HG03135 (cell line): ENCODE measurements at regions not wholly inside any gene's neighbourhood (a gene's known extent, or its start where the extent isn't known, plus 50 kb on each side); places are given as distances from the start of the nearest gene placed in this dataset.
"Not testable (repeated sequence)": the region's sequence is repeated elsewhere in the genome, so short reads cannot be mapped to it uniquely, and the experiment has no call there.

ENCODE experiments used
- ATAC-seq: cut with Tn5 transposase; IDR thresholded peaks from one replicate; pipeline ENCODE4 v1.9.1; 2021; ENCODE audit warnings: mild to moderate bottlenecking, moderate library complexity; ENCODE audit not compliant: unreplicated experiment

DNA sequence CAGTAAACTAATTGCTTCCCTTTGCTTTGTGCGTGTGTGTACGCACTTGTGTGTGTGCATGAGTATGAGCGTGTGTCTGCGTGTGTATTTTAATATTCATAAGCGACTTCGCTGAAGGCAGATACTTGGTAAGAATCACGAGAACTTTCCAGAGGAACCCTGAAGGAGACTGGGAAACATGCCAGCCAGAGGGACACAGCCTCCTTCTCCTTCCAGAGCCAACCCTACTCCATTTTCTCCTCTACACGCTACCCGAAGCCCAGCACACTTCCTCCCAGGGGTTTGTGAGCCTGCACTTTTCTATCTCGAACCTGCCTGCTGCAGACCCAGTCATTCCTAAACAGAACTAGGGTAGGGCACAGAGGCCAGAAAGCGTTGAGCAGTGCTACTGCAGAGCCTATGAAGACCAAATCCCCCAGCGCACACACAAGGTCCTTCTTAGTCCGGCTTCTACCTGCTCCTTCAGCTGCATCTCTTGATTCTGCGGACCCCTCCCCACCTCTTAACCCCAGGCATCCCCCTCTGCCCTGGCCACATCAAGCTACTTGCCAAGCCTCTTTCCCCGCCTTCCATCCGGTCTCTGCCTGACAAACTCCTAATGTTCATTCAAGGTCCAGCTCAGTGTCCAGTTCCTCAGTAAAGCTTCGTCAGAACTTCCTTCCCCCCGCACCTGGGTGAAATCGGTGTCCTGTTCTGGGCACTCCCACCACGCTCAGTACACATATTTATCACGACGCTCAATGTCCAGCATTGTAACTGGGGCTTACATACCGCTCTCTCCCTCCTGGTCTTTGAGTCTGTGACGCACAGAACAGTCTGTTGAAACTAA lies 191.8 kb downstream of the FAM43A start:
- no peak for ATAC-seq

DNA sequence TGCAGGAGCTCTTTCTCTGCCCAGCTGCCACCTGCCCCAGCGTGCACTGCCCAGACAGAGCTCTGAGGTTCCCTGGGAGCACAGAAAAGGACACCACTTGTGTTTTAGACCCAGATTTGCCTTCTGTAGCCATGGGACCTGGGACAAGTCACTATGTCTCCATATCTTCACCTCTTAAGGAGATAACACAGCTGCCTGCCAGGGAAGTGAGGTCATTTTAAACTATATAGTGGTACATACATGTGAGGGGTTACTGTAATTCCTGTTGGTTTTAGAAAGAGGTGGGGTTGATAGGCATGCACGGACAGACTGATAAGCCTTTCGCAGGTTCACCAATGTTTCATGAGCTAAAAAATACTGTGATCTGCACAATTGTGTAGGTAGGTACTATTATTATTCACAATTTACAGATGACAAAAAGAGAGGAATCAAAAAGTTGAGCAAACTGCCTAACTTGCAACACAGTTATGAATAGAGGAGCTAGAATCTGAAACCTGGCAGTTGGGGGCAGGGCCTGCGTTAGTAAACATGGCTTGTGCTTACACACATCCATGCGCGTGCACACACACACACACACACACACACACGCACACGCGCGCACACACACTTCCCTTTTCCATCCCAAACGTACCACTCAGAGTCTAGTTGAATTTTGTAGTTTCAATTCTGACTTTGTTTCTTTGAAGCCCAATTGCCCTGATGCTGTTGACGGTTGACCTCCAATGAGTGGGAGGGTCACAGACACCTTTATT lies 193.6 kb downstream of the FAM43A start:
- no peak for ATAC-seq

DNA sequence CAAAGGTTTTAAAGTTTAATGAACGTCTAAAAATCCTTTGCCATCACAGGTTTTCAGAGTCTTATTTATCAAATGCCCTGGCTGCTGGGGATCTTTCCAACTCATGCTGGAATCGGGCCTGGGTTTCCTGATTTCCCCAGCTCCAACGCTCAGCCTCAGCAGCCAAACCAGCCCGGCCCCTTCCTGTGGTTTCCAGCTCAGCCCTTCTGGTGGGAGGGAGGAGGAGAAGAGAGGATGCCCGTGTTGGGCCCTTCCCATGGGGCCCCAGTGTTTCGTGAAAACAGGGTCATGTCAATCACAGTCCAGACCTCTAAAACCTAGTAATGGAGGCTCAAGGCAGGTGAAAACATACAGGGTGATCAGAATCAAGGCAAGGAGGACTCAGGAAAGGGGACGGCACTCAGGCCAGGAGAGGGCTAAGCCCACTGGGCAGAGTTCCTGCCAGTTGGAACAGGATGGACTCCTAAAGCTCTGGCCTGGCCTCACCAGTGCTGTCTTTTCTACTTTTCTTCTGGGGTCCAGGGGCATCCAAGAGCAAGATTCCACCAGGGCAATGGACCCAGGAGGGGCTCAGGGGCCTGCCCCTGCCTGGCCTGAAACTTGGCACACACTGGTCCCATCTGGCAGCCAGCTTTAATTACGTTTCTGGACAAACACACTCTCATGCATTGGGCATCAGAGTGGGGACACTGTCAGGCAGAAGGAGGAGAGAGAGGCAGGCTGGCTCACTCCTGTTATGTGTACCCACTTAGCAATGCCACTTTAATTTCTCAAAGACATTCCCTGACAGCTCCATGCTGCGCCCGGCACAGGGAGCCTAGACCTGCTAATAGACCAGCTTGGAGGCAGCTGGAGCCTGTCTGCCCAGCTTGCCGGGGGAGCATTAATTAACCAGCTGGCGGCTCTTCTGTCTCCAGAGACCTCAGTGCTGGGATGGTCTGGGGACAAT lies 194.6 kb downstream of the FAM43A start:
- ATAC-seq: no peak

DNA sequence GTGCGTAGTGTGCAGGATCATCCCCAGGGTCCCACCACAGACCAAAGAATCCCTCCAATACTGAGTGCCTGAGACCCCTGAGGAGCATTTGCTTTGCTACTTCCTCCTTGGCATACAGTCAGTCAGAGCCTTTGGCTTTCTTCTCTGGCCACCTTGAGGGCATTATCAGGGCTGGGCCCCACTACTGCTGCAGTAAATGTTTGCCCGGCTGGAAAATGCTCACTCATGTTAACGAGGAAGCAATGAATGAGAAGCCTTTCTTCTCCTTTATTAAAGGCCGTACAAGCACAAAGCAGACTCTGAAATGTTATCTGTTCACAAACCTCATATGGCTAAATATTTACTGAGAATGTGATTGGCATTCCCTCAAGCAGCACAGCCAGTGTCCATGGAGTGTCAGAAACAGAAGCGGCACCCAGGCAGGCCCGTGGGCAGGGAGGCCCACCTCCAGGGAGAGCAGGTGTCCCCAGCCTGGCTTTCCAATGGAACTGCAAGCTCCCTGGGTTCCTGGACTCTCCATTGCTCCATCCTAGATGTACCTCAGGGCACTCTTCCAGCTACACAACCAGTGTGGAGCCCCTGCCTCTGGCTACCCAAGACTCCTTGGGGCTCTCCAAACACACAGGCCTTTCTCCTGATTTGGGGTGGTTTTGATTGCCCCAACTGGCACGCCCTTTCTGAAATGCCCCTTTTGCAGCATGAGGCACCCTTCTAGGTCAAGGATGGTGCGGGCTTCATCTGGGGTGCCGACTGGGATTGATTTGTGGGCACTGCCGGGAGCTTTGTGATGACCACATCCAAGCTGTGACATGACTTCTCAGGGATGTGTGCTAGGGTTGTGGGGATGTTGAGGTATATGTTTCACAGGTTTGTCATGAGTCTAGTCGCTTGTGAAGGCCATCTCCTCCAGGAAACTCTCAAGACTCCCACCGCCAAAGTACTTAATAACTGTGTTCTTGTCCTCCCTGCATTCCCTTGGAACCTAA lies 195.6 kb downstream of the FAM43A start:
- no peak for ATAC-seq

DNA sequence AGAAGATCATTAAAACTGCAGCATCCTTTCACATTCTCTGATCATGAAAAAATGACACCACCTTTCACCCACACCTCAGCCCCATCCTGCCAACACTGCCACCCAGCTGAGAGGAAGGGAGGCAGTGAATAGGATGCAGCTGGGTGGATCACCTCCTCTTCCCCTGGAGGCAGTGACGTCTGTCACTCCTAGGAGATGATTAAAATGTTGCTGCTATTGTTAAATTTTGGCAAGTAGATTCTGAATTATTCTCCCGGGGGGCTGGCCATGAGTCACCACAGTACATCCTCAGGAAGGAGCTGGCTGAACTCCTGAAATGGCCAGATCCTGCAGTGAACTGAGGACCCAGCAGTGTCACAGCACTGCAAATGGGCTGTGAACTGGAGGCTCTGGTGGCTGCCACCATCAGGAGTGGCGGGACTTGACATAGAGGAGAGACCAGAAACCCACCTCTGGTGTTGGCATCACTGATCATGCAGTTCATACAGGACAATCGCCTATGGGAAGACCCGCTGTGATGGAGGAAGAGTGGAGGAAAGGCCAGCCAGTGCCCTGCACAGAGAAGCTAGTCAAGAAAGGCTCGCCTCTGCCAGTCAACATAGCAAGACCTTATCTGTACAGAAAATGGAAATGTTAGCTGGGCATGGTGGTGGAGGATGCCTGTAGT lies 199.1 kb downstream of the FAM43A start:
- no peak for ATAC-seq

DNA sequence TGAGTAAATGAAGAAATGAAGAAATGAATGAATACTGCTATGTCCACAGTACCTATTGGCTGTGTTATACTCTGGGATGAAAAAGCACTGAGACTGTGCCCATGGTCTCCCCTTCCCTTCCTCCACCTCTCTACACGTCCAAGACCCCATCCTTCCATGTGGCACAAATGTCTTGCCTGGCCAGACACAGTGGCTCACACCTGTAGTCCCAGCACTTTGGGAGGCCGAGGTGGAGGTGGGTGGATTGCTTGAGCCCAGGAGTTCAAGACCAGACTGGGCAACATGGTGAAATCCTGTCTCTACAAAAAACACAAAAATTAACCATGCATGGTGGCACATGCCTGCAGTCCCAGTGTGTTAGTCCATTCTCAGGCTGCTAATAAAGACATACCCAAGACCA lies 200.1 kb downstream of the FAM43A start:
- ATAC-seq: no peak

DNA sequence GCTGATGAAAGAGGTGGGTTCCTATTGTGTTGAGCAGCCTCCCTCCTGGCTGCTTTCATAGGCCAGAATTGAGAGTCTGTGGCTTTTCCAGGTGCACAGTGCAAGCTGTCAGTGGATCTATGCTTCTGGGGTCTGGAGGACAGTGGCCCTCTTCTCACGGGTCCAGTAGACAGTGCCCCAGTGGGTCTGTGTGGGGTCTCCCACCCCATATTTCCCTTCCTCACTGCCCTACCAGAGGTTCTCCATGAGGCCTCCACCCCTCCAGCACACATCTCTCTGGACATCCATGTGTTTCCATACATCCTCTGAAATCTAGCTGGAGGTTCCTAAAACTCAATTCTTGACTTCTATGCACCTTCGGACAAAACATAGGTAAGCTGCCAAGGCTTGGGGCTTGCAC lies 201.2 kb downstream of the FAM43A start:
- no peak for ATAC-seq

DNA sequence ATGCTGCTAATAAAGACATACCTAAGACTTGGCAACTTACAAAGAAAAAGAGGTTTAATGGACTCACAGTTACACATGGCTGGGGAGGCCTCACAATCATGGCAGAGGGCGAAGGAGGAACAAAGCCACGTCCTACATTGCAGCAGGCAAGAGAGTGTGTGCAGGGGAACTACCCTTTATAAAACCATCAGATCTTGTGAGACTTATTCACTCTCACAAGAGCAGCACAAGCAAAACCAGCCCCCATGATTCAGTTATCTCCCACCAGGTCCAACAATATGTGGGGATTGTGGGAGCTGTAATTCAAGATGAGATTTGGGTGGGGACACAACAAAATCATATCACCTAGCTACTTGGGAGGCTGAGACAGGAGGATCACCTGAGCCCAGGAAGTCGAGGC lies 202.4 kb downstream of the FAM43A start:
- ATAC-seq: not testable (repeated sequence)

DNA sequence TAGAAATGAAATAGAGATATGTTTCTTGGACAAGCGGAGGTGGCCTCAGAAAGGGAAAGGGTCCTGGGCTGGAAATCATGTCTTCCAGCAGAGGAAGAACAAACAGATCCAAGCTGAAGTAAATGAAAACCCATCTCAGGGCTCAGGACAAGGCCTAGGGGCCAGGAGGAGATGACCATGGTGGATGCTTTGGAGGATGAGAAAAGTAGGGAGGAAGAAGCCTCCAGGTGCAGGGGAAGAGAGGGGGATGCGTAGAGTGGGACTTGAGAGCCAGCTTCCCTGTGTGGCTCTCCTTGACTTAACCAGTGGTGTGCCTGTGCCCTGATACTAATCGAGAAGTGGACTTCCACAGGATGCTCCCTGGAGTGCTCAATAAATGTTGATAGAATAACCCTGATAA lies 203.2 kb downstream of the FAM43A start:
- no peak for ATAC-seq

DNA sequence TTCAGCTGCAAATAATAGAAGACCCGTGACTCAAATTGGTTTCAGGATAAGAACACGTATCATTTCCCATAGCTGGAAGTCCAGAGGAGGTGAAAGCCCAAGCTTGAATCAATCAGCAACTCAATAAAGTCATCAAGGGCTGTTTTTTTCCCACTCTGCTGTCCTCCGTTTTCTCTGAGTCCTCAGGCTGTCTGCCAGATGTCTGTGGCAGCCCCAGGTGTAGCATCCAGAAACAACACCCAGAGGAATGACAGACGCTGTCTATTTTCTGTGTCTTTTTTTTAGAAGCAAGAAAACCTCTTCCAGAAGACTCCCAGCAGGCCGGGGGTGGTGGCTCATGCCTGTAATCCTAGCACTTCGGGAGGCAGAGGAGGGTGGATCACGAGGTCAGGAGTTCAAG lies 204.4 kb downstream of the FAM43A start:
- ATAC-seq: no peak

DNA sequence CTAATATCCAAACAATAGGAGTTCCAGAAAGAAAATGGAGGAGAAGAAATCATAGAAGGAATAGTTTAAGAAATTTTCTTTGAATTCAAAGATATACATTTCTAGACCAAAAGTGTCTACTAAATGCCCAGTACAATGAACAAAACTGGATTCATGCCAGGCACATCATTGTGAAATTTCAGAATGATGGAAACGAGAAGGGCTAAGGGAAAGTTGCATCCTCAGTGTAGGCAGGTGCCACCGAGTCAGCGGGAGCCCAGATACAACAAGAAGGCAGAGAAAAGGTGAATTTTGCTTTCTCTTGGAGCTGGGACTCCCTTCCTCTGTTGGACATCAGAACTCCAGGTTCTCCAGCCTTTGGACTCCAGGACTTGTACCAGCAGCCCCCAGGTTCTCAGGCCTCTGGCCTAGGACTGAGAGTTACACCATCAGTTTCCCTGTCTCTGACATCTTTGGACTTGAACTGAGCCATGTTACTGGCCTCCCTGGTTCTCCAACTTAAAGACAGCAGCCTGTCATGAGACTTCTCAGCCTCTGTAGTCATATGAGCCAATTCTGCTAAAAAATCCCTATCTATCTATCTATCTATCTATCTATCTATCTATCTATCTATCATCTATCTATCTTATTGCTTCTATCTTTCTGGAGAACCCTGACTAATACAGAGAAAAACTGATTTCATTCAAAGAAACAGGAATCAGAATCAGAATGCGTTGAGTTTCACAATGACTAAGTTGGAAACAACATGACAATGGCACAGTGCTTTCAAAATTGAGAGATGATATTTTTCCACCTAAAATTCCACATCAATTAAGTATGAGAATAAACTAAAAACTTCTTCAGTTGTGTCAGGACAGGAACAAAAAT lies 207.7 kb downstream of the FAM43A start:
- ATAC-seq: no peak

DNA sequence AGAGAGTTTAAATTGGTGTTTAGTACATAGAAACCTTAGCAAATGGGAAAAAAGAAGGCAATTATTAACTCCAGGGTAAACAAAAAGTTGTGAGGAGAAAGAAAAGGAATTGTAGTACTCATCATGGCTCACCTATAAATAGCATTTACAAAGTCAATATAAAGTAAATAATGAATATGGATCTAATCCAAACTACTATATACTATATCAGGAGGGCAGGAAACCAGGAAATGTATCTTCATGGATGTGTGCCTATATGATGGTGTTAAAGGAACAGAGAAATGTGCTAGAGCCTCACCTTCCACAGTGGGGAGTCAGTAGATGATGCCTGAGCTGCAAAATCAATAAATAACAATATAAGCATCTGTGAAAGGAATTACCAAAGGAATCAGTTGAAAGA lies 208.9 kb downstream of the FAM43A start:
- no peak for ATAC-seq

DNA sequence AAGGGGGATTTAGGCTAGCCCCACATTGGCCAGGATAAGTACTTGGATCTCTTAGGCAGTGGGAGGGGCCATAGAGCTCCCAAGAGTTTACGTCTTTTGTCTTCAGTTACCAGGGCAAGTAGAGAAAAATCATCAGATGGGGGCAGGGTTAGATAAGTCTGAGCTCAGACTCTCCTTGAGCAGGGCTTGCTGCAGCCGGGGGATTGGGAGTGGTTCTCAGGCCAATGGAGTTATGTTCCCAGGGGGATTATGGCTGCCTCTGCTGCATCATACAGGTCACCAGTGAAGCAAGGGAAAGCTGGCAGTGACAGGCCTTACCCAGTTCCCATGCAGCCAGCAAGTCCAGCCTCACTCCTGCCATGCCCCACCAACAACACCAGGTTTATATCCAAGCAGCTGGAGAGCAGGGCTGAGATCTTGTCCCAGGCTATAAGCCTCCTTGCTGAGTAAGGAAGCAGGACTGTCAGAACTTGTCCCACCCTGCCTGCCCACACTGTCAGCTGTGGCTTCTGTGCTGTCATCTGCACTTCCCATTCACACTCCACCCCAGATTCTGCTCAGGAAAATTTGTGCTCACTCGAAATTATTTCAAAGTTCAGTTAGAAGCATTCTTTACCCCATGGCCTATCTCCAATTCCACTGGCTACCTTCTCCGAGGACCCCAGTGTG lies 215.3 kb downstream of the FAM43A start:
- ATAC-seq: no peak

DNA sequence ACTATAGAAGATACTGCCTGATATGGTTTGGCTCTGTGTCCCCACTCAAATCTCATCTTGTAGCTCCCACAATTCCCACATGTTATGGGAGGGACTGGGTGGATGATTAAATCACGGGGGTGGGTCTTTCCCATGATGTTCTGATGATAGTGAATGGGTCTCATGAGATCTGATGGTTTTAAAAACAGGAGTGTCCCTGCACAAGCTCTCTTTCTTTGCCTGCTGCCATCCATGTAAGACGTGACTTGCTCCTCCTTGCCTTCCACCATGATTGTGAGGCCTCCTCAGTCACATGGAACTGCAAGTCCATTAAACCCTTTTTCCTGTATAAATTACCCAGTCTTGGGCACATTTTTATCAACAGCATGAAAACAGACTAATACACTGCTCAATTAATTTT lies 217.8 kb downstream of the FAM43A start:
- not testable (repeated sequence) for ATAC-seq

DNA sequence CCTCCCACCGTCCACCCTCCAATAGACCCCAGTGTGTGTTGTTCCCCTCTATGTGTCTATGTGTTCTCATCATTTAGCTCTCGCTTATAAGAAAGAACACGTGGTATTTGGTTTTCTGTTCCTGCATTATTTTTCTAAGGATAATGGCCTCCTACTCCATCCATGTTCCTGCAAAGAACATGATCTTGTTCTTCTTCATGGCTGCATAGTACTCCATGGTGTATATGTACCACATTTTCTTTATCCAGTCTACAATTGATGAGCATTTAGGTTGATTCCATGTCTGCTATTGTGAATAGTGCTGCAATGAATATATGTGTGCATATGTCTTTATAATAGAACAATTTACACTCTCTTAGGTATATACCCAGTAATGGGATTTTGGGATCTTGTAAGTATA lies 219.3 kb downstream of the FAM43A start:
- not testable (repeated sequence) for ATAC-seq

DNA sequence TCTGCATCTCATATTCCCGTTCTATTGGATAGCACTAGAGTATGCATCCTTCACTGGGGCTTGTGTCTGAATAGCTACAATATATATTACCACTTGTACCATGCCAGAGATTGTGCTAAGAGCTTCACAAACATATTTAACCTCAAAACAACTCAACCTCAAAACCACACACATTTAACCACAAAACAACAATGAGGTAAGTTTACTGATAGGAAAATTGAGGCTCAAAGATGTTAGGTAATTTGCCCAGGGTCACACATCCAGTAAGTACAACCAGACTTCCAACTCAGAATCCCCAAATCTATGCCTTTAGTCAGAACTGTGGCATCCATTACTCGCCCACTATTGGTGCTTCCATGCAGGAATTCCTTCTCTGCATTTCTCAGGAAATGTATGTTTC lies 220.0 kb downstream of the FAM43A start:
- ATAC-seq: no peak

DNA sequence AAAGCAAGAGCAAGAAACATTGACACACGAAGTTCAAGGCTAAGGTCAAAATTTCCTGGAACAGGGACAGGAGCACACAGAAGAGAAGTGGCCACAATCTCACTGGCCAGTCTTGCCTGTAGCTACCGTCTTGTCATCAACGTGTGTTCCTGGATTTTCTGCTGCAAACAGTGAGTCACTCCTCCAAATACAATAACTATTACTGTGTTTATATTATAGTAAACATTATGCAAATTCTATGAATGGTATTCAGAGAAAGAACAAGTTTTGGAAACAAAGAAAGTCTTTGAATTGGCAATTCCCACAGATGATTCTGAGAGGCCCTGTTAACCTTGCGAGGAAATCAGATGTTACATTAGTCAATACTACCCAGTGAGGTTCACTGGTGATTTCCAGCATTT lies 220.5 kb downstream of the FAM43A start:
- ATAC-seq: no peak
